GM23248 (cell line): ENCODE measurements at regions not wholly inside any gene's neighbourhood (a gene's known extent, or its start where the extent isn't known, plus 50 kb on each side); places are given as distances from the start of the nearest gene placed in this dataset.

Experiments used
- DNase-seq: peaks from one replicate; pipeline ENCODE4 v3.0.0-alpha.2; 2015
- H2AFZ ChIP-seq: fragments of 200-600 bp; sonication (generic); 2 replicates; pipeline ENCODE4 v1.6.1; 2016; ENCODE audit warnings: antibody characterized with exemption
- H3F3A ChIP-seq: fragments of 200-600 bp; sonication (generic); 2 replicates; pipeline ENCODE4 v1.6.1; 2016; ENCODE audit warnings: mild to moderate bottlenecking, antibody characterized with exemption, mixed run types; ENCODE audit not compliant: insufficient read depth
- H3K27ac ChIP-seq: fragments of 200-600 bp; sonication (generic); 2 replicates; pipeline ENCODE4 v1.5.1; 2016; ENCODE audit warnings: mild to moderate bottlenecking
- H3K27me3 ChIP-seq: fragments of 200-600 bp; sonication (generic); replicated peaks from 2 replicates; pipeline ENCODE4 v1.6.1; 2016; ENCODE audit warnings: mild to moderate bottlenecking; ENCODE audit not compliant: insufficient read depth
- H3K36me3 ChIP-seq: fragments of 200-600 bp; sonication (generic); 2 replicates; pipeline ENCODE4 v1.6.1; 2016; ENCODE audit warnings: low read depth, mild to moderate bottlenecking
- H3K4me1 ChIP-seq: fragments of 200-600 bp; sonication (generic); 2 replicates; pipeline ENCODE4 v1.6.1; 2016; ENCODE audit warnings: mild to moderate bottlenecking; ENCODE audit not compliant: insufficient read depth
- H3K4me2 ChIP-seq: fragments of 200-600 bp; sonication (generic); one replicate; pipeline ENCODE4 v1.6.1; 2016; ENCODE audit warnings: mild to moderate bottlenecking; ENCODE audit not compliant: unreplicated experiment
- H3K4me3 ChIP-seq: fragments of 200-600 bp; sonication (generic); 2 replicates; pipeline ENCODE4 v1.5.1; 2016; ENCODE audit warnings: mild to moderate bottlenecking
- H3K79me2 ChIP-seq: fragments of 200-600 bp; sonication (generic); 2 replicates; pipeline ENCODE4 v1.6.1; 2016; ENCODE audit warnings: mild to moderate bottlenecking; ENCODE audit not compliant: insufficient read depth
- H3K9ac ChIP-seq: fragments of 200-600 bp; sonication (generic); 2 replicates; pipeline ENCODE4 v1.6.1; 2016; ENCODE audit warnings: mild to moderate bottlenecking
- H3K9me2 ChIP-seq: fragments of 200-600 bp; sonication (generic); 2 replicates; pipeline ENCODE4 v1.6.1; 2016; ENCODE audit warnings: mixed run types, mild to moderate bottlenecking, moderate library complexity; ENCODE audit not compliant: insufficient read depth
- H3K9me3 ChIP-seq: fragments of 200-600 bp; sonication (generic); one replicate; pipeline ENCODE4 v1.6.1; 2017; ENCODE audit warnings: low read depth
- H4K20me1 ChIP-seq: fragments of 200-600 bp; sonication (generic); 2 replicates; pipeline ENCODE4 v1.6.0; 2016; ENCODE audit not compliant: insufficient read depth
- EZH2 ChIP-seq: fragments of 200-600 bp; sonication (generic); IDR thresholded peaks from 2 replicates; pipeline ENCODE4 v1.6.1; 2018; ENCODE audit warnings: antibody characterized with exemption, mild to moderate bottlenecking; ENCODE audit not compliant: insufficient read depth, poor library complexity, severe bottlenecking
- EZH2phosphoT487 ChIP-seq: fragments of 200-600 bp; sonication (generic); IDR thresholded peaks from 2 replicates; pipeline ENCODE4 v1.6.1; 2018; ENCODE audit warnings: antibody characterized with exemption, moderate library complexity, mild to moderate bottlenecking, low read depth; ENCODE audit not compliant: insufficient read depth
- WGBS, 2 experiments: methylation state at CpG; one replicate each; pipeline ENCODE4 v1.1.6; 2015 to 2017; ENCODE audit warnings: low lambda C conversion rate in 2 of 2, low coverage in 1 of 2; ENCODE audit errors: missing lambda C conversion rate in 2 of 2; 5-methylcytosine and 5-hydroxymethylcytosine counted together
- in situ Hi-C: fragments of 300-500 bp; cut with MboI; formaldehyde crosslinking; loops from 2 replicates; pipeline ENCODE4 v1.15.0; 2020

- H4K20me1 ChIP-seq, result no peaks in the 10 kb centered on the region
- H3K27me3 ChIP-seq, result no peaks in the 10 kb centered on the region
- H3K79me2 ChIP-seq, result no peaks in the 10 kb centered on the region
- no peaks in the 10 kb centered on the region for H3K9me2 ChIP-seq
- no peak overlapping the region for H3K9ac ChIP-seq
- no peaks in the 10 kb centered on the region for H3K9me3 ChIP-seq
- 40 to 50% methylated on average over 16 to 19 of the region's 19 CpGs for WGBS, 2 experiments
- DNase-seq, result no peak
- H3K36me3 ChIP-seq, result no peaks in the 10 kb centered on the region
- H3K4me1 ChIP-seq, result no peaks in the 10 kb centered on the region
- H3F3A ChIP-seq, result no peaks in the 10 kb centered on the region
- no peak overlapping the region for H2AFZ ChIP-seq
- in situ Hi-C loops, result no loop called here
- H3K4me3 ChIP-seq, result no peak overlapping the region
- no peak for TF ChIP-seq EZH2phosphoT487
- TF ChIP-seq EZH2, result no peak
- no peak overlapping the region for H3K4me2 ChIP-seq
- no peak overlapping the region for H3K27ac ChIP-seq
Measured at GRCh38 chr13:18948664-18949488, 232.7 kb downstream of the TUBA3C start.

GRCh38 chr13:18948012-18948663 is 233.5 kb downstream of the TUBA3C start:
- H3K27ac ChIP-seq, result no peak overlapping the region
- in situ Hi-C loops, result no loop called here
- H3K36me3 ChIP-seq, result no peaks in the 10 kb centered on the region
- H3F3A ChIP-seq, result no peaks in the 10 kb centered on the region
- H3K9me3 ChIP-seq, result no peaks in the 10 kb centered on the region
- DNase-seq, result no peak
- H4K20me1 ChIP-seq, result no peaks in the 10 kb centered on the region
- no peak for TF ChIP-seq EZH2phosphoT487
- no peak for TF ChIP-seq EZH2
- H3K4me2 ChIP-seq, result no peak overlapping the region
- WGBS, 2 experiments, result 19 to 24% methylated on average over 5 of the region's 5 CpGs
- H3K4me3 ChIP-seq, result no peak overlapping the region
- H3K9ac ChIP-seq, result no peak overlapping the region
- no peaks in the 10 kb centered on the region for H3K79me2 ChIP-seq
- H3K9me2 ChIP-seq, result no peaks in the 10 kb centered on the region
- no peaks in the 10 kb centered on the region for H3K27me3 ChIP-seq
- H2AFZ ChIP-seq, result no peak overlapping the region
- H3K4me1 ChIP-seq, result no peaks in the 10 kb centered on the region

- Histone ChIP-seq H3F3A (no peaks in the 10 kb centered on the region), H3K9me2 (no peaks in the 10 kb centered on the region), H3K79me2 (no peaks in the 10 kb centered on the region), H3K36me3 (no peaks in the 10 kb centered on the region), H3K4me2 (no peak overlapping the region), H3K4me3 (no peak overlapping the region), H3K9ac (no peak overlapping the region), H3K4me1 (no peaks in the 10 kb centered on the region), H4K20me1 (no peaks in the 10 kb centered on the region), H3K27me3 (no peaks in the 10 kb centered on the region), H3K9me3 (no peaks in the 10 kb centered on the region), H3K27ac (no peak overlapping the region), H2AFZ (no peak overlapping the region)
- in situ Hi-C loops, result no loop called here
- DNase-seq, result no peak
- 61 to 66% methylated on average over 3 of the region's 3 CpGs for WGBS, 2 experiments
- TF ChIP-seq EZH2 (no peak), EZH2phosphoT487 (no peak)
Measured at GRCh38 chr13:18947376-18947977, 234.1 kb downstream of the TUBA3C start.

GRCh38 chr13:18946738-18947137 is 234.9 kb downstream of the TUBA3C start:
- H3F3A ChIP-seq, result no peaks in the 10 kb centered on the region
- no peaks in the 10 kb centered on the region for H3K9me2 ChIP-seq
- no peaks in the 10 kb centered on the region for H4K20me1 ChIP-seq
- H3K27me3 ChIP-seq, result no peaks in the 10 kb centered on the region
- no peaks in the 10 kb centered on the region for H3K4me1 ChIP-seq
- no peak overlapping the region for H3K4me3 ChIP-seq
- no peaks in the 10 kb centered on the region for H3K9me3 ChIP-seq
- H3K36me3 ChIP-seq, result no peaks in the 10 kb centered on the region
- DNase-seq, result no peak
- WGBS, 2 experiments, result 6% methylated on average over 7 of the region's 7 CpGs
- H3K4me2 ChIP-seq, result no peak overlapping the region
- TF ChIP-seq EZH2 (no peak), EZH2phosphoT487 (no peak)
- H2AFZ ChIP-seq, result no peak overlapping the region
- H3K9ac ChIP-seq, result no peak overlapping the region
- in situ Hi-C loops, result no loop called here
- no peak overlapping the region for H3K27ac ChIP-seq
- H3K79me2 ChIP-seq, result no peaks in the 10 kb centered on the region
